Activated B cell treated with CpG ODN at 0.5 μM for 24 hours (primary cell): ENCODE measurements at regions not wholly inside any gene's neighbourhood (a gene's known extent, or its start where the extent isn't known, plus 50 kb on each side); places are given as distances from the start of the nearest gene placed in this dataset.

ENCODE experiments used
- ATAC-seq: fragments of 200-7000 bp; cut with Tn5 transposase; one replicate; pipeline ENCODE4 v1.10.0; 2021; ENCODE audit warnings: low read depth, mild to moderate bottlenecking, moderate library complexity
- CTCF ChIA-PET: fragments of 350-600 bp; sonication (Branson Sonifier 250); formaldehyde crosslinking; loops from one replicate; lab custom pipeline; 2021; ENCODE audit warnings: antibody characterized with exemption; lab: Charles Lee
- POLR2A ChIA-PET: fragments of 350-600 bp; sonication (Branson Sonifier 250); formaldehyde crosslinking; loops from one replicate; lab custom pipeline; 2021; ENCODE audit warnings: antibody characterized with exemption; lab: Charles Lee
- DNase-seq: peaks from one replicate; pipeline ENCODE4 v3.0.0; 2022
- H3K27ac Mint-ChIP-seq: one replicate; pipeline ENCODE4 v1.8.0; 2020; ENCODE audit warnings: mixed read lengths
- H3K27me3 Mint-ChIP-seq: one replicate; pipeline ENCODE4 v1.8.0; 2021; ENCODE audit warnings: mixed read lengths
- H3K36me3 Mint-ChIP-seq: one replicate; pipeline ENCODE4 v1.8.0; 2021; ENCODE audit warnings: low read depth, mixed read lengths
- H3K4me1 Mint-ChIP-seq: one replicate; pipeline ENCODE4 v1.8.0; 2021; ENCODE audit warnings: mixed read lengths
- H3K4me3 Mint-ChIP-seq: one replicate; pipeline ENCODE4 v1.8.0; 2020; ENCODE audit warnings: mild to moderate bottlenecking, mixed read lengths
- H3K9me3 Mint-ChIP-seq: one replicate; pipeline ENCODE4 v1.8.0; 2020; ENCODE audit warnings: mixed read lengths
- intact Hi-C: fragments of 100-400 bp; cut with micrococcal nuclease; formaldehyde crosslinking; loops from one replicate; pipeline ENCODE4 v1.15.1; 2024
- TF ChIP-seq, protein P1 (sequence below): fragments of 200-600 bp; IDR thresholded peaks from one replicate; pipeline ENCODE4 v1.8.0; 2022; ENCODE audit warnings: antibody characterized with exemption, mild to moderate bottlenecking

DNA sequence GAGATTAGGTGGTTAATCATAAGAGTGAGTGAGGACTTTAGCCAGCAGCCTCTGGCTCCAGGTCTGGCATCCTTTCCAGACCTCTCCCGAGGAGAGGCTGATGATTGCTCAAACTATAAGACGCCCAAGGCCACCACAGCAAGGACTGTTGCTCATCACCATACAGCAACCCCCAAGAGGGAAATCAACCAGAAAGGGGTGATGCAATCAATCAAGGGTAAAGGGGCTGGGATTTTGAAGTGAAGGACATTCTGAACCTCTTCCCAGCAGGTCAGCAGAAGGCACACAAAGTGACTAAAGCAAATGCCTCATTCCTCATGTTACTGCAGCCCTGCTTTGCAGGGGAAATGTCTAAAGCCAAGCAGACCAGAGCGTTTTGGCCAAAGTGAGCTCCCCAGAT, 247.3 kb upstream of the IGF1R start:
- Mint-ChIP-seq H3K27ac (no peak overlapping the region), H3K36me3 (no peaks in the 10 kb centered on the region), H3K4me3 (no peak overlapping the region), H3K9me3 (no peaks in the 10 kb centered on the region), H3K27me3 (no peaks in the 10 kb centered on the region), H3K4me1 (no peaks in the 10 kb centered on the region)
- DNase-seq (no peak), ATAC-seq (no peak)
- TF ChIP-seq, protein P1, sequence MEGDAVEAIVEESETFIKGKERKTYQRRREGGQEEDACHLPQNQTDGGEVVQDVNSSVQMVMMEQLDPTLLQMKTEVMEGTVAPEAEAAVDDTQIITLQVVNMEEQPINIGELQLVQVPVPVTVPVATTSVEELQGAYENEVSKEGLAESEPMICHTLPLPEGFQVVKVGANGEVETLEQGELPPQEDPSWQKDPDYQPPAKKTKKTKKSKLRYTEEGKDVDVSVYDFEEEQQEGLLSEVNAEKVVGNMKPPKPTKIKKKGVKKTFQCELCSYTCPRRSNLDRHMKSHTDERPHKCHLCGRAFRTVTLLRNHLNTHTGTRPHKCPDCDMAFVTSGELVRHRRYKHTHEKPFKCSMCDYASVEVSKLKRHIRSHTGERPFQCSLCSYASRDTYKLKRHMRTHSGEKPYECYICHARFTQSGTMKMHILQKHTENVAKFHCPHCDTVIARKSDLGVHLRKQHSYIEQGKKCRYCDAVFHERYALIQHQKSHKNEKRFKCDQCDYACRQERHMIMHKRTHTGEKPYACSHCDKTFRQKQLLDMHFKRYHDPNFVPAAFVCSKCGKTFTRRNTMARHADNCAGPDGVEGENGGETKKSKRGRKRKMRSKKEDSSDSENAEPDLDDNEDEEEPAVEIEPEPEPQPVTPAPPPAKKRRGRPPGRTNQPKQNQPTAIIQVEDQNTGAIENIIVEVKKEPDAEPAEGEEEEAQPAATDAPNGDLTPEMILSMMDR: no peak
- ChIA-PET POLR2A (no interaction called here), CTCF (no interaction called here)
- intact Hi-C loops: no loop called here

DNA sequence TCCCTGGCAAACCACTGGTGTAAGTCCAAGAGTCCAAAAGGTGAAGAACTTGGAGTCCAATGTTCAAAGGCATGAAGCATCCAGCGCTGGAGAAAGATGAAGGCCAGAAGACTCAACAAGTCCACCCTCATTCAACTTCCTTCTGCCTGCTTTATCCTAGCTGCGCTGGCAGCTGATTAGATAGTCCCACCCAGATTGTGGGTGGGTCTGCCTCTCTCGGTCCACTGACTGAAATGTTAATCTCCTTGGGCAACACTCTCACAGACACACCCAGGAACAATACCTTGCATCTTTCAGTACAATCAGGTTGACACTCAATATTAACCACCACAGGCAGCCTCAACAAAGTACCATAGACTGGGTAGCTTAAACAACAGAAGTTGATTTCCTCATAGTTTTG, 245.9 kb upstream of the IGF1R start:
- Mint-ChIP-seq H3K36me3 (no peaks in the 10 kb centered on the region), H3K27me3 (no peaks in the 10 kb centered on the region), H3K9me3 (no peaks in the 10 kb centered on the region), H3K4me1 (no peaks in the 10 kb centered on the region), H3K27ac (no peak overlapping the region), H3K4me3 (no peak overlapping the region)
- intact Hi-C loops: no loop called here
- POLR2A ChIA-PET: no interaction called here
- ATAC-seq (no peak), DNase-seq (no peak)
- TF ChIP-seq, protein P1: no peak
- CTCF ChIA-PET: no interaction called here

DNA sequence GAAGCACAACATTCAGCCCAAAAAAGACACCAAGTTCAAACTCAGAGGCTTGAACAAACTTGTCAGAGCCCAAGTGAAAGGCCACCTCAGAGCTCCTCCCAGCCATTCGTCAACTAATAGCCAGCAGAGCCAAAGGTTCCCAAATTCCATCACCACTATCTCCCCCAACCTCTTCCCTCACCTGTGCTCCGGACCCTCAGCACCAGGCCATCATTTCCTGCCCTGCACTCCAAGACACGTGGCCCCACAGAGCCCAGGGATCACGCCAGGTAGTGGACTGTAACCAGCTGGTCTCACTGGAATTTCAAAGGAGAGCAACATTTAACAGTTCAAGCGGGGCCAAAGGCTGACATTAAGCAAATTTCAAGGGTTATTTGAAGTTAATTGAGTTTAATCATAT, 245.2 kb upstream of the IGF1R start:
- ChIA-PET POLR2A (no interaction called here), CTCF (no interaction called here)
- H3K4me1 Mint-ChIP-seq: no peaks in the 10 kb centered on the region
- DNase-seq (no peak), ATAC-seq (no peak)
- no peaks in the 10 kb centered on the region for H3K9me3 Mint-ChIP-seq
- intact Hi-C loops: no loop called here
- H3K27me3 Mint-ChIP-seq: no peaks in the 10 kb centered on the region
- no peak overlapping the region for H3K4me3 Mint-ChIP-seq
- TF ChIP-seq, protein P1: no peak
- H3K27ac Mint-ChIP-seq: no peak overlapping the region
- no peaks in the 10 kb centered on the region for H3K36me3 Mint-ChIP-seq

DNA sequence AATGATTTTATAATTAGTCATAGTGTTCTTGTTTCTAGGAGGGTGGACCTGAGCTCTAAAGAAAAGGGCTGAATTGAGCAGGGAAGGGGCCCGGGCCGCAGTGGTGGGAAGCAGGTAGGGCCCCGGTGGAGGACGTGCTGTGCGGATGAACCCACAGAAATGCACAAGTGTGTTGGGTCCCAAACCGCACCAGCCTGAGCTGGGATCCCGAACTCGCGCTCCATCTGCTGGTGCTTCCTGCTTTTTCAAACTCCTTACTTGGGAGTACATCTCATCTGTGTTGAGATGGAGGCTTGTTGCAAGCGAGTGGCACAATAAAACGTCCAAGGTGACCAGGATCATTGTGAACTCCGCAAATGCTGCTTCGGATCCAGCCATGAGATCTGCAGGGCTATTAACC, 244.8 kb upstream of the IGF1R start:
- TF ChIP-seq, protein P1: no peak
- ChIA-PET CTCF (no interaction called here), POLR2A (no interaction called here)
- no peak for DNase-seq
- Mint-ChIP-seq H3K36me3 (no peaks in the 10 kb centered on the region), H3K4me1 (no peaks in the 10 kb centered on the region), H3K9me3 (no peaks in the 10 kb centered on the region), H3K27ac (no peak overlapping the region), H3K4me3 (no peak overlapping the region), H3K27me3 (no peaks in the 10 kb centered on the region)
- intact Hi-C loops: no loop called here
- no peak for ATAC-seq

DNA sequence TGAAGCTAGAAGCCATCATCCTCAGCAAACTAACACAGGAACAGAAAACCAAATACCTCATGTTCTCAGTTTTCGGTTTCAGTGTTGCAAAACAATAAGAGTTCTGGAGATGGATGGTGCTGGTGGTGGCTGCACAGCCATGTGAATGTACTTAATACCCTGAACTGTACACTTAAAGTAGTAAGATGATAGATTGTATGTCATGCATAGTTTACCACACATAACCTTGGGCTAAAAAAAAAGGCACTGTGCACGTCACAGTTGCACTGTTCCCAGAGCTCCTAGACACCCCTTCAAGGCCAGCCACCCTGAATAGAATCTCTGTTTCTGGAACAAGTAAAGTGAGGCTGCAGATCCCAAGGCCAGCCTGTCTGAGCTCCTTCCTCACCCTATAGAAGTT, 243.3 kb upstream of the IGF1R start:
- ChIA-PET CTCF (no interaction called here), POLR2A (no interaction called here)
- no peaks in the 10 kb centered on the region for H3K27me3 Mint-ChIP-seq
- TF ChIP-seq, protein P1: no peak
- no peak for DNase-seq
- H3K9me3 Mint-ChIP-seq: no peaks in the 10 kb centered on the region
- H3K4me3 Mint-ChIP-seq: no peak overlapping the region
- intact Hi-C loops: no loop called here
- H3K27ac Mint-ChIP-seq: no peak overlapping the region
- H3K36me3 Mint-ChIP-seq: no peaks in the 10 kb centered on the region
- ATAC-seq: no peak
- H3K4me1 Mint-ChIP-seq: no peaks in the 10 kb centered on the region
